ENCODE measurements at regions not wholly inside any gene's neighbourhood (a gene's known extent, or its start where the extent isn't known, plus 50 kb on each side); places are given as distances from the start of the nearest gene placed in this dataset.

- no peak overlapping the region for H3K4me3 ChIP-seq
- H3K27me3 ChIP-seq: no peaks in the 10 kb centered on the region
- no peak for DNase-seq
- WGBS, 2 donors: 81 to 86% methylated on average over 1 of the region's 1 CpG
- peaks cover 0 to 14% (median 2%) of the 10 kb centered on the region in 4 donors for H3K9me3 ChIP-seq
- H3K4me1 ChIP-seq: no peaks in the 10 kb centered on the region
- TF ChIP-seq POLR2A (IDR thresholded peaks at IDR 0.05): no peak
- no peak for TF ChIP-seq CTCF (IDR thresholded peaks at IDR 0.05)
- TF ChIP-seq EP300 (IDR thresholded peaks at IDR 0.05): no peak
- TF ChIP-seq POLR2AphosphoS5 (IDR thresholded peaks at IDR 0.05): no peak
- no peak overlapping the region for H3K27ac ChIP-seq
- intact Hi-C loops (cut with DNase I): no loop called here
- H3K36me3 ChIP-seq: no peaks in the 10 kb centered on the region
Measured at GRCh38 chr1:166221316-166221715, 54.5 kb upstream of the FAM78B start.

- no peak for TF ChIP-seq POLR2AphosphoS5 (IDR thresholded peaks at IDR 0.05)
- TF ChIP-seq CTCF (IDR thresholded peaks at IDR 0.05): no peak
- TF ChIP-seq POLR2A (IDR thresholded peaks at IDR 0.05): no peak
- no peak for TF ChIP-seq EP300 (IDR thresholded peaks at IDR 0.05)
- WGBS, 2 donors: 67 to 76% methylated on average over 6 of the region's 6 CpGs
- H3K4me1 ChIP-seq: no peaks in the 10 kb centered on the region
- no peaks in the 10 kb centered on the region for H3K36me3 ChIP-seq
- DNase-seq: peak; percentile 43
- H3K27ac ChIP-seq: no peak overlapping the region
- intact Hi-C loops (cut with DNase I): no loop called here
- H3K4me3 ChIP-seq: no peak overlapping the region
- H3K27me3 ChIP-seq: no peaks in the 10 kb centered on the region
- no peaks in the 10 kb centered on the region for H3K9me3 ChIP-seq
Measured at GRCh38 chr1:166233750-166234366, 67.1 kb upstream of the FAM78B start.

- DNase-seq: no peak
- WGBS, 2 donors: 81% methylated on average over 2 of the region's 2 CpGs
- no peaks in the 10 kb centered on the region for H3K4me1 ChIP-seq
- H3K27me3 ChIP-seq: no peaks in the 10 kb centered on the region
- no peak for TF ChIP-seq EP300 (IDR thresholded peaks at IDR 0.05)
- TF ChIP-seq POLR2A (IDR thresholded peaks at IDR 0.05): no peak
- TF ChIP-seq POLR2AphosphoS5 (IDR thresholded peaks at IDR 0.05): no peak
- no peak for TF ChIP-seq CTCF (IDR thresholded peaks at IDR 0.05)
- no peaks in the 10 kb centered on the region for H3K36me3 ChIP-seq
- no peak overlapping the region for H3K4me3 ChIP-seq
- H3K27ac ChIP-seq: no peak overlapping the region
- intact Hi-C loops (cut with DNase I): no loop called here
- H3K9me3 ChIP-seq: no peaks in the 10 kb centered on the region
Measured at GRCh38 chr1:166235728-166236127, 68.9 kb upstream of the FAM78B start.

GRCh38 chr1:166237675-166238074 is 70.9 kb upstream of the FAM78B start:
- no peak for DNase-seq
- intact Hi-C loops (cut with DNase I): no loop called here
- H3K27me3 ChIP-seq: no peaks in the 10 kb centered on the region
- H3K36me3 ChIP-seq: no peaks in the 10 kb centered on the region
- no peak overlapping the region for H3K27ac ChIP-seq
- H3K4me1 ChIP-seq: no peaks in the 10 kb centered on the region
- TF ChIP-seq EP300 (IDR thresholded peaks at IDR 0.05) (no peak), CTCF (IDR thresholded peaks at IDR 0.05) (no peak), POLR2A (IDR thresholded peaks at IDR 0.05) (no peak), POLR2AphosphoS5 (IDR thresholded peaks at IDR 0.05) (no peak)
- no peak overlapping the region for H3K4me3 ChIP-seq
- WGBS, 2 donors: 48 to 74% methylated on average over 1 of the region's 1 CpG
- H3K9me3 ChIP-seq: no peaks in the 10 kb centered on the region
